Ascending aorta (tissue), 2 donors: ENCODE measurements at regions not wholly inside any gene's neighbourhood (a gene's known extent, or its start where the extent isn't known, plus 50 kb on each side); places are given as distances from the start of the nearest gene placed in this dataset.

Experiments used
- DNase-seq, 2 donors: peaks; one replicate each; pipeline ENCODE4 v3.0.0-alpha.2; 2019; ENCODE audit warnings: low spot score in 2 of 2
- H3K27ac ChIP-seq, 2 donors: fragments of 200-600 bp; sonication (generic); one replicate each; pipeline ENCODE4 v1.5.1; 2016 to 2017; ENCODE audit warnings: mild to moderate bottlenecking in 1 of 2
- H3K27me3 ChIP-seq: fragments of 200-600 bp; sonication (generic); one replicate; pipeline ENCODE4 v1.5.1; 2017
- H3K36me3 ChIP-seq, 2 donors: fragments of 200-600 bp; sonication (generic); one replicate each; pipeline ENCODE4 v1.5.1; 2016
- H3K4me1 ChIP-seq, 2 donors: fragments of 200-600 bp; sonication (generic); one replicate each; pipeline ENCODE4 v1.5.1; 2016 to 2017; ENCODE audit warnings: mild to moderate bottlenecking in 1 of 2
- H3K4me3 ChIP-seq, 2 donors: fragments of 200-600 bp; sonication (generic); one replicate each; pipeline ENCODE4 v1.5.1; 2016 to 2017; ENCODE audit warnings: mild to moderate bottlenecking in 1 of 2
- H3K9me3 ChIP-seq, 2 donors: fragments of 200-600 bp; sonication (generic); one replicate each; pipeline ENCODE4 v1.5.1; 2016
- CTCF ChIP-seq, 3 experiments: fragments of 200-600 bp in 2 of 3; fragments of 450-650 bp in 1 of 3; sonication (generic) in 2 of 3; IDR thresholded peaks; one replicate each; pipeline ENCODE4 v1.5.1; 2016 to 2019; ENCODE audit warnings: antibody characterized with exemption in 3 of 3, mild to moderate bottlenecking in 1 of 3, moderate library complexity in 1 of 3
- intact Hi-C: fragments of 100-400 bp; cut with DNase I; formaldehyde crosslinking; loops from one replicate; pipeline ENCODE4 v1.15.1; 2023

GRCh38 chr17:69810326-69810965, 264.6 kb upstream of the KCNJ16 start:
- H3K27me3 ChIP-seq: no peaks in the 10 kb centered on the region
- no peaks in the 10 kb centered on the region for H3K36me3 ChIP-seq
- DNase-seq: no peak
- intact Hi-C loops: no loop called here
- no peak overlapping the region for H3K27ac ChIP-seq
- H3K4me3 ChIP-seq: no peak overlapping the region
- H3K9me3 ChIP-seq: no peaks in the 10 kb centered on the region
- no peaks in the 10 kb centered on the region for H3K4me1 ChIP-seq
- no peak for TF ChIP-seq CTCF (IDR thresholded peaks at IDR 0.05)

GRCh38 chr17:69812240-69812837, 262.7 kb upstream of the KCNJ16 start:
- TF ChIP-seq CTCF (IDR thresholded peaks at IDR 0.05): no peak
- Histone ChIP-seq H3K9me3 (no peaks in the 10 kb centered on the region), H3K4me3 (no peak overlapping the region), H3K27ac (no peak overlapping the region), H3K36me3 (no peaks in the 10 kb centered on the region), H3K4me1 (no peaks in the 10 kb centered on the region), H3K27me3 (no peaks in the 10 kb centered on the region)
- no peak for DNase-seq
- intact Hi-C loops: no loop called here

- no peak overlapping the region for H3K4me3 ChIP-seq
- DNase-seq: no peak
- intact Hi-C loops: no loop called here
- no peaks in the 10 kb centered on the region for H3K9me3 ChIP-seq
- no peaks in the 10 kb centered on the region for H3K4me1 ChIP-seq
- no peak for TF ChIP-seq CTCF (IDR thresholded peaks at IDR 0.05)
- H3K27ac ChIP-seq: no peak overlapping the region
- no peaks in the 10 kb centered on the region for H3K27me3 ChIP-seq
- no peaks in the 10 kb centered on the region for H3K36me3 ChIP-seq
Observed at GRCh38 chr17:69814031-69814430, 261.0 kb upstream of the KCNJ16 start.

GRCh38 chr17:69815406-69815805, 259.6 kb upstream of the KCNJ16 start:
- intact Hi-C loops: no loop called here
- Histone ChIP-seq H3K27me3 (no peaks in the 10 kb centered on the region), H3K36me3 (no peaks in the 10 kb centered on the region), H3K9me3 (no peaks in the 10 kb centered on the region), H3K27ac (no peak overlapping the region), H3K4me1 (peaks cover 0 to 7% of the 10 kb centered on the region in 2 donors), H3K4me3 (no peak overlapping the region)
- TF ChIP-seq CTCF (IDR thresholded peaks at IDR 0.05): no peak
- DNase-seq: no peak

- peaks cover 0 to 7% of the 10 kb centered on the region in 2 donors for H3K4me1 ChIP-seq
- DNase-seq: no peak
- H3K27me3 ChIP-seq: no peaks in the 10 kb centered on the region
- intact Hi-C loops: no loop called here
- no peaks in the 10 kb centered on the region for H3K36me3 ChIP-seq
- TF ChIP-seq CTCF (IDR thresholded peaks at IDR 0.05): no peak
- no peak overlapping the region for H3K27ac ChIP-seq
- no peaks in the 10 kb centered on the region for H3K9me3 ChIP-seq
- no peak overlapping the region for H3K4me3 ChIP-seq
Observed at GRCh38 chr17:69818467-69818866, 256.6 kb upstream of the KCNJ16 start.
